HEK293T (cell line): ENCODE measurements at regions not wholly inside any gene's neighbourhood (a gene's known extent, or its start where the extent isn't known, plus 50 kb on each side); places are given as distances from the start of the nearest gene placed in this dataset.

Experiments used
- BHLHE40 ChIP-seq: fragments of 450-650 bp; IDR thresholded peaks from 2 replicates; pipeline ENCODE4 v1.6.1; 2016; ENCODE audit warnings: mild to moderate bottlenecking, moderate library complexity, borderline replicate concordance
- ELF4 ChIP-seq: fragments of 450-650 bp; IDR thresholded peaks from 2 replicates; pipeline ENCODE4 v1.6.1; 2017; ENCODE audit warnings: antibody characterized with exemption
- FOXA1 ChIP-seq: fragments of 450-650 bp; IDR thresholded peaks from 2 replicates; pipeline ENCODE4 v1.6.1; 2016; ENCODE audit warnings: mild to moderate bottlenecking
- FOXM1 ChIP-seq: fragments of 450-650 bp; IDR thresholded peaks from 2 replicates; pipeline ENCODE4 v1.6.1; 2017; ENCODE audit warnings: mild to moderate bottlenecking, borderline replicate concordance
- L3MBTL2 ChIP-seq: fragments of 450-650 bp; conservative IDR thresholded peaks from 2 replicates; pipeline ENCODE4 v1.6.1; 2016; ENCODE audit warnings: mild to moderate bottlenecking
- TARDBP ChIP-seq: fragments of 450-650 bp; IDR thresholded peaks from 2 replicates; pipeline ENCODE4 v1.6.1; 2016

- TF ChIP-seq FOXM1 (no peak), BHLHE40 (no peak), TARDBP (no peak), L3MBTL2 (no peak), ELF4 (no peak), FOXA1 (no peak)
Measured at GRCh38 chr6:14462566-14462965, 345.0 kb downstream of the CD83 start.
